Neural cell (in vitro differentiated cells): ENCODE measurements at regions not wholly inside any gene's neighbourhood (a gene's known extent, or its start where the extent isn't known, plus 50 kb on each side); places are given as distances from the start of the nearest gene placed in this dataset.

Experiments
- H2AFZ ChIP-seq: fragments of 200-600, 300-800 bp; sonication (generic), shearing (Covaris generic); 2 replicates; pipeline ENCODE4 v1.6.0; 2014; ENCODE audit warnings: low read depth, mild to moderate bottlenecking, antibody characterized with exemption, low read length, moderate library complexity
- H3F3A ChIP-seq: fragments of 200-600 bp; shearing (Covaris generic); 2 replicates; pipeline ENCODE4 v1.6.1; 2016; ENCODE audit warnings: mild to moderate bottlenecking, moderate library complexity, mixed read lengths, antibody characterized with exemption, low read length; ENCODE audit not compliant: insufficient read depth, poor library complexity, severe bottlenecking
- H3K27ac ChIP-seq: fragments of 200-600, 300-800 bp; sonication (generic), shearing (Covaris generic); 2 replicates; pipeline ENCODE4 v1.5.1; 2014; ENCODE audit warnings: mild to moderate bottlenecking, low read length, moderate library complexity
- H3K27me3 ChIP-seq: fragments of 300-800, 200-600 bp; sonication (generic), shearing (Covaris generic); 2 replicates; pipeline ENCODE4 v1.6.0; 2014; ENCODE audit warnings: mild to moderate bottlenecking, low read depth, low read length, moderate library complexity; ENCODE audit not compliant: insufficient read depth
- H3K36me3 ChIP-seq: fragments of 300-800, 200-600 bp; sonication (generic), shearing (Covaris generic); 2 replicates; pipeline ENCODE4 v1.5.1; 2014; ENCODE audit warnings: mild to moderate bottlenecking, antibody characterized with exemption, low read length, moderate library complexity; ENCODE audit not compliant: insufficient read depth
- H3K4me2 ChIP-seq: fragments of 300-800, 200-600 bp; sonication (generic), shearing (Covaris generic); 2 replicates; pipeline ENCODE4 v1.6.0; 2014; ENCODE audit warnings: mild to moderate bottlenecking, low read length
- H3K4me3 ChIP-seq: fragments of 300-800, 200-600 bp; sonication (generic), shearing (Covaris generic); 2 replicates; pipeline ENCODE4 v1.5.1; 2014; ENCODE audit warnings: mild to moderate bottlenecking, low read length, moderate library complexity
- H3K79me2 ChIP-seq: fragments of 200-600 bp; shearing (Covaris generic); replicated peaks from 2 replicates; pipeline ENCODE4 v1.6.0; 2014; ENCODE audit warnings: mild to moderate bottlenecking, low read length, moderate library complexity; ENCODE audit not compliant: insufficient read depth
- H3K9ac ChIP-seq: fragments of 300-800, 200-600 bp; sonication (generic), shearing (Covaris generic); 2 replicates; pipeline ENCODE4 v1.6.1; 2016; ENCODE audit warnings: mild to moderate bottlenecking, low read length, mixed read lengths
- H3K9me2 ChIP-seq: fragments of 200-600 bp; shearing (Covaris generic); 2 replicates; pipeline ENCODE4 v1.6.1; 2016; ENCODE audit warnings: mild to moderate bottlenecking, low read length, mixed read lengths; ENCODE audit not compliant: insufficient read depth
- H3K9me3 ChIP-seq: fragments of 200-600, 300-800 bp; sonication (generic), shearing (Covaris generic); 2 replicates; pipeline ENCODE4 v1.6.1; 2016; ENCODE audit warnings: mild to moderate bottlenecking, mixed run types, low read length, moderate library complexity, mixed read lengths
- H4K20me1 ChIP-seq: fragments of 200-600 bp; shearing (Covaris generic); 2 replicates; pipeline ENCODE4 v1.6.1; 2016; ENCODE audit warnings: mild to moderate bottlenecking, mixed run types; ENCODE audit not compliant: insufficient read depth
- CTCF ChIP-seq: fragments of 450-650 bp; IDR thresholded peaks from 2 replicates; pipeline ENCODE4 v1.5.1; 2014; ENCODE audit warnings: antibody characterized with exemption, mild to moderate bottlenecking, moderate library complexity; ENCODE audit not compliant: poor library complexity, severe bottlenecking
- EP300 ChIP-seq: fragments of 450-650 bp; conservative IDR thresholded peaks from 2 replicates; pipeline ENCODE4 v1.6.1; 2014; ENCODE audit warnings: antibody characterized with exemption, mild to moderate bottlenecking, moderate library complexity; ENCODE audit not compliant: poor library complexity, severe bottlenecking
- EZH2 ChIP-seq: fragments of 200-600, 300-800 bp; shearing (Covaris generic), sonication (generic); IDR thresholded peaks from 2 replicates; pipeline ENCODE4 v1.6.1; 2014; ENCODE audit warnings: antibody characterized with exemption, low read length, borderline replicate concordance, mild to moderate bottlenecking; ENCODE audit not compliant: insufficient read depth, poor library complexity, severe bottlenecking
- MXI1 ChIP-seq: fragments of 450-650 bp; conservative IDR thresholded peaks from 2 replicates; pipeline ENCODE4 v1.6.1; 2014; ENCODE audit warnings: antibody characterized with exemption, mild to moderate bottlenecking; ENCODE audit not compliant: poor library complexity, severe bottlenecking
- POLR2AphosphoS5 ChIP-seq: IDR thresholded peaks from 2 replicates; pipeline ENCODE4 v1.6.1; 2012
- RAD21 ChIP-seq: fragments of 450-650 bp; conservative IDR thresholded peaks from 2 replicates; pipeline ENCODE4 v1.6.1; 2014; ENCODE audit warnings: antibody characterized with exemption, mild to moderate bottlenecking, moderate library complexity
- REST ChIP-seq: IDR thresholded peaks from 2 replicates; pipeline ENCODE4 v1.6.1; 2012; ENCODE audit warnings: borderline replicate concordance
- SMC3 ChIP-seq: fragments of 450-650 bp; conservative IDR thresholded peaks from 2 replicates; pipeline ENCODE4 v1.6.1; 2014; ENCODE audit warnings: antibody characterized with exemption, mild to moderate bottlenecking, moderate library complexity; ENCODE audit not compliant: poor library complexity
- TAF1 ChIP-seq: IDR thresholded peaks from 2 replicates; pipeline ENCODE4 v1.6.1; 2012; ENCODE audit warnings: low read depth

GRCh38 chr2:21607572-21607971 lies 483.8 kb downstream of the TDRD15 start:
- TF ChIP-seq POLR2AphosphoS5 (peak; percentile 87), TAF1 (no peak), EZH2 (no peak), RAD21 (peak; percentile 45), CTCF (no peak), REST (peak; percentile 43), MXI1 (no peak), EP300 (peak; percentile 97), SMC3 (peak; percentile 40)
- peak overlapping the region; percentile 86 for H3K27ac ChIP-seq
- H3K79me2 ChIP-seq = no peaks in the 10 kb centered on the region
- H3K9me2 ChIP-seq = no peaks in the 10 kb centered on the region
- H3K9ac ChIP-seq = peak overlapping the region; percentile 40
- H3K9me3 ChIP-seq = no peaks in the 10 kb centered on the region
- no peak overlapping the region for H2AFZ ChIP-seq
- no peaks in the 10 kb centered on the region for H3K36me3 ChIP-seq
- peaks cover 6% of the 10 kb centered on the region for H3F3A ChIP-seq
- peak overlapping the region; percentile 16 for H3K4me3 ChIP-seq
- H4K20me1 ChIP-seq = no peaks in the 10 kb centered on the region
- no peaks in the 10 kb centered on the region for H3K27me3 ChIP-seq
- H3K4me2 ChIP-seq = peak overlapping the region; percentile 47

GRCh38 chr2:21610304-21610703 lies 486.5 kb downstream of the TDRD15 start:
- Histone ChIP-seq H3K27ac (no peak overlapping the region), H3K4me3 (no peak overlapping the region), H3K36me3 (no peaks in the 10 kb centered on the region), H3K27me3 (no peaks in the 10 kb centered on the region), H4K20me1 (no peaks in the 10 kb centered on the region), H3F3A (peaks cover 6% of the 10 kb centered on the region), H3K9me3 (no peaks in the 10 kb centered on the region), H2AFZ (no peak overlapping the region), H3K9ac (no peak overlapping the region), H3K9me2 (no peaks in the 10 kb centered on the region), H3K79me2 (no peaks in the 10 kb centered on the region), H3K4me2 (no peak overlapping the region)
- TF ChIP-seq SMC3 = no peak
- no peak for TF ChIP-seq REST
- TF ChIP-seq POLR2AphosphoS5 = no peak
- TF ChIP-seq EZH2 = no peak
- no peak for TF ChIP-seq TAF1
- no peak for TF ChIP-seq MXI1
- TF ChIP-seq CTCF = no peak
- TF ChIP-seq RAD21 = no peak
- no peak for TF ChIP-seq EP300
